Inferior parietal cortex (tissue), 1 donor: ENCODE measurements at regions not wholly inside any gene's neighbourhood (a gene's known extent, or its start where the extent isn't known, plus 50 kb on each side); places are given as distances from the start of the nearest gene placed in this dataset.
"Not testable (repeated sequence)": the region's sequence is repeated elsewhere in the genome, so short reads cannot be mapped to it uniquely, and the experiment has no call there.

Experiments used
- DNase-seq: peaks from one replicate; pipeline ENCODE4 v3.0.0-alpha.2; 2016; ENCODE audit errors: extremely low spot score

- DNase-seq: no peak
Measured at GRCh38 chr2:199569336-199569735, 111.6 kb upstream of the SATB2 start.

GRCh38 chr2:199558156-199558555, 100.4 kb upstream of the SATB2 start:
- DNase-seq: no peak

DNA sequence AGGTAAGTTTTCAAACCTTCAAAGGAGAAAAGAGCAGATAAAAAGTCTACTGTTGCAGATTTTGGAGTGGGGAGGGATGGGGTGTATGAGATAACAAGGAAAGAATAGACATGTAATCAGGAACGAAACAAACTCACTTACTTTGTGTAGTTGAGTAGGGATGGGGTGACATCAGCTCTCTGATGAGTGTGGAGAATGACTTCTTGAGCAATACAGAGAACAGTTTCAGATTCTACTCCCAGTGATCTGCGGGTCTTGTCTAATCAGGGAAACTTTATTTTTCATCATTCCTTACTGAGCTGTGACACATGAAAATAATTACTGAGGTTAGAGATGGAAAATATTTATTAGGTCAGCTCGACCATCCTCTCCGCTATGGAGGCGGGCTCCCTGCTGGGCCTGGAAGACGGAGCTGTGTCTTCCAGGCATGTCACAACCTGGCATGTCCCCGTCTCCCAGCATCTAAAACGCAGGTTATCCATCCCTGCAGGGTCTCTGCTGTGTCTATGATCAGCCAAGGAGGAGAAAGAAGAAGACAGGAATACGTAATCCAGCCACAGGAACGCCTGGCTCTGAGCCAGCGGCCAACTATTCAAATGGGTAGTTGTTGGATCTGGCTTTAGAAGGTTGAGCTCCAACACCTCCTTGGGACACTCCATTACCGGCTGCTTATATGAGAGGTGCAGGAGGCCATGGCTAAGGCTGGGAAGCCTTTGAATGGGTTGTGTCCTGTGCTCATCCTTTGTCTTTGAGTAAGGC, 99.0 kb upstream of the SATB2 start:
- no peak for DNase-seq

- DNase-seq: no peak
Measured at GRCh38 chr2:199554026-199554425, 96.3 kb upstream of the SATB2 start.

GRCh38 chr2:199552141-199552540, 94.4 kb upstream of the SATB2 start:
- DNase-seq: no peak

GRCh38 chr2:199543606-199544172, 86.0 kb upstream of the SATB2 start:
- no peak for DNase-seq

GRCh38 chr2:199535445-199536177, 77.9 kb upstream of the SATB2 start:
- DNase-seq: no peak

- DNase-seq: not testable (repeated sequence)
Measured at GRCh38 chr2:199533873-199534272, 76.1 kb upstream of the SATB2 start.

- DNase-seq: no peak
Measured at GRCh38 chr2:199527071-199527470, 69.3 kb upstream of the SATB2 start.

DNA sequence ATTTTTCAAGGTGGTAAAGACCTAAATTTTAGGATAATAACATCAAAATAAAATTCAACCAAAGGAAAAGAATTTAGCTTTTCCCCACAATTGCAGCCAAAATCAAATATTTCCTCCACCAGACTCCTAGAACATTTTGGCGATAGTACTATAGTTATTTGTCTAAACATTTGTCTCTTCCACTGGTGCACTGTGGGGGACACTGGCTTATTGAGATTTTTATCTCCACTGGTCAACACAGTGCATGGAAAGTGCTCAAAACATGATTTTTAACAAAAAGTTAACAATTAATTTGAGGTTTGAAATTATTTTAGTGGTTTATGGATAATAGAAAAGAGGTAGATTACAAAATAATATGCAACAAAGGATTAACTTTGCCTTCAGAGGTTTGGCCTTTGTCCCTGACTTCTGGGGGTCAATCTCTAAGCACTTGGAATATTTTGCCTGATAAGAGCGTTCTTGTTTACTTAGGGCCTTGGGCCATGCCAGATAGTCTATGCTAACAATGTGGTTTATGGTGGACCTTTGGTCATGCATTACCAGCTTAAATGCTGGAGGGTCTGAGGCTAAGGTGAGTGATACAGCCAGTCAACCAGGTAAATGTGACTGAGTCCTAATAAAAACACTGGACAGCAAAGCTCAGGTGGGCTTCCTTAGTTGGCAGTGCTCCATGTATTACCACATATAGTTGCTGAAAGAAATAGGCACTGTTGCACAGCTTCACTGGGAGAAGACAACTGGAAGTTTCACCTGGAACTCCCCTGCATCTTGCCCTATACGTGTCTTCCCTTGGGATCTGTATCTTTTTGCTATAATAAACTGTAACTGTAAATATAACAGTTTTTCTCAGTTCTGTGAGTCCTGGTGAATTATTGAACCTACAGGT, 67.2 kb upstream of the SATB2 start:
- no peak for DNase-seq

GRCh38 chr2:199509403-199509802, 51.7 kb upstream of the SATB2 start:
- no peak for DNase-seq
